Erythroblast (primary cell): ENCODE measurements at regions not wholly inside any gene's neighbourhood (a gene's known extent, or its start where the extent isn't known, plus 50 kb on each side); places are given as distances from the start of the nearest gene placed in this dataset.

ENCODE experiments used
- GATA1 ChIP-seq: IDR thresholded peaks from 2 replicates; pipeline ENCODE4 v1.6.1; 2011; ENCODE audit warnings: low read depth, mild to moderate bottlenecking, control low read depth, low read length, moderate library complexity
- POLR2A ChIP-seq: IDR thresholded peaks from 2 replicates; pipeline ENCODE4 v1.6.1; 2011; ENCODE audit warnings: mild to moderate bottlenecking, low read length

- TF ChIP-seq POLR2A (no peak), GATA1 (no peak)
These were observed 300.7 kb upstream of the CLINT1 start for GRCh38 chr5:158159621-158160020.
